ENCODE measurements at regions not wholly inside any gene's neighbourhood (a gene's known extent, or its start where the extent isn't known, plus 50 kb on each side); places are given as distances from the start of the nearest gene placed in this dataset.

- ChIA-PET CTCF (interaction anchor here (0.6 kb wide), 1 partner anchor 172 kb away, joined by 3 read pairs; no protein-coding TSS in a partner anchor), POLR2A (ENCODE audit: low non-redundant PET) (no interaction called here)
- peak overlapping the region; percentile 74 for H3K27ac ChIP-seq
- TF ChIP-seq, protein P1, sequence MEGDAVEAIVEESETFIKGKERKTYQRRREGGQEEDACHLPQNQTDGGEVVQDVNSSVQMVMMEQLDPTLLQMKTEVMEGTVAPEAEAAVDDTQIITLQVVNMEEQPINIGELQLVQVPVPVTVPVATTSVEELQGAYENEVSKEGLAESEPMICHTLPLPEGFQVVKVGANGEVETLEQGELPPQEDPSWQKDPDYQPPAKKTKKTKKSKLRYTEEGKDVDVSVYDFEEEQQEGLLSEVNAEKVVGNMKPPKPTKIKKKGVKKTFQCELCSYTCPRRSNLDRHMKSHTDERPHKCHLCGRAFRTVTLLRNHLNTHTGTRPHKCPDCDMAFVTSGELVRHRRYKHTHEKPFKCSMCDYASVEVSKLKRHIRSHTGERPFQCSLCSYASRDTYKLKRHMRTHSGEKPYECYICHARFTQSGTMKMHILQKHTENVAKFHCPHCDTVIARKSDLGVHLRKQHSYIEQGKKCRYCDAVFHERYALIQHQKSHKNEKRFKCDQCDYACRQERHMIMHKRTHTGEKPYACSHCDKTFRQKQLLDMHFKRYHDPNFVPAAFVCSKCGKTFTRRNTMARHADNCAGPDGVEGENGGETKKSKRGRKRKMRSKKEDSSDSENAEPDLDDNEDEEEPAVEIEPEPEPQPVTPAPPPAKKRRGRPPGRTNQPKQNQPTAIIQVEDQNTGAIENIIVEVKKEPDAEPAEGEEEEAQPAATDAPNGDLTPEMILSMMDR (conservative IDR thresholded peaks at IDR 0.05; ENCODE audit: low read depth) = no peak
- DNase-seq (ENCODE audit: low spot score) = no peak
These were observed 653.1 kb upstream of the KLF4 start for GRCh38 chr9:108142504-108143201.

- H3K27ac ChIP-seq = peak overlapping the region; percentile 74
- ChIA-PET CTCF (interaction anchor here (0.7 kb wide), 1 partner anchor 502 kb away, joined by 3 read pairs; no protein-coding TSS in a partner anchor), POLR2A (ENCODE audit: low non-redundant PET) (no interaction called here)
- TF ChIP-seq, protein P1 (conservative IDR thresholded peaks at IDR 0.05; ENCODE audit: low read depth) = no peak
- no peak for DNase-seq (ENCODE audit: low spot score)
These were observed 652.6 kb upstream of the KLF4 start for GRCh38 chr9:108142142-108142503.

DNA sequence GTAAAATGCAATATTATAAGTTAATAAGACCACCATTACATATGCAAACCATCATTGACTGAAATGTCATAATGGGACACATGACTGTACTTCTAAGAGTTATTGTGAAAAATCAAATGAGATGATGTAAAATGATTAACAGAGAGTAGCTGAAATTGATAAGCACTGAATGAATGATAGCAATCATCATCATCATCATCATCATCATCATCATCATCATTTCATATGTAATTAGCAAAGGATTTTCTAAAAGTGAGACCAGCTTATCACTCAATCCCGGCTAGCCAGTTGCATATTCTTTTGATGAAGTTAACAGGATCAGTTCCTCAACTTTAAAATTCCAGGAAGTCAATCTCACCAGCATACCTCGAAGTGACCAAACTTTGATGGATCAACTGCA is 650.3 kb upstream of the KLF4 start:
- TF ChIP-seq, protein P1 (conservative IDR thresholded peaks at IDR 0.05; ENCODE audit: low read depth) = no peak
- H3K27ac ChIP-seq = no peak overlapping the region
- ChIA-PET CTCF (no interaction called here), POLR2A (ENCODE audit: low non-redundant PET) (no interaction called here)
- DNase-seq (ENCODE audit: low spot score) = no peak

GRCh38 chr9:108138516-108138915 is 648.9 kb upstream of the KLF4 start:
- TF ChIP-seq, protein P1 (conservative IDR thresholded peaks at IDR 0.05; ENCODE audit: low read depth) = no peak
- DNase-seq (ENCODE audit: low spot score) = no peak
- CTCF ChIA-PET = no interaction called here
- no peak overlapping the region for H3K27ac ChIP-seq
- POLR2A ChIA-PET (ENCODE audit: low non-redundant PET) = no interaction called here

DNA sequence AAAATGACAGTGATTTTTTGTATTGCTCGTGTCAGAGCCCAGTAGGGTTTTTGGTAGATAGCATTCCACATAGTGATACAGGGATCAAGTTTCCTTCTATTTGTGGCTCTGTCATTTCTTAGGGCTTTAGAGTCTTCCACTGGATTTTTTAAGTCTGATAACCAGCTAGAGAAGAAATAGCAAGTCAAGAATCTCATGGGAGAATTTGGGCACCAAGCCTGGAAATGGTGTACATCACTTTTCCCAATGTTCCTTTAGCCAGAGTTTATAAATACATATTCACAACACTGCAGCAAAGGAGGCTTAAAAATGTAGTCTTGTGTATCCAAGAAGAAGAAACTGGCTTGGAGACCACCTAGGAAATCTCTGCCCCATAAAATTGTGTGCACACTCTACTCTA is 647.1 kb upstream of the KLF4 start:
- no peak for DNase-seq (ENCODE audit: low spot score)
- H3K27ac ChIP-seq = no peak overlapping the region
- CTCF ChIA-PET = no interaction called here
- POLR2A ChIA-PET (ENCODE audit: low non-redundant PET) = no interaction called here
- TF ChIP-seq, protein P1 (conservative IDR thresholded peaks at IDR 0.05; ENCODE audit: low read depth) = no peak

- ChIA-PET CTCF (interaction anchor here (0.6 kb wide), 1 partner anchor 559 kb away, joined by 3 read pairs; no protein-coding TSS in a partner anchor), POLR2A (ENCODE audit: low non-redundant PET) (no interaction called here)
- H3K27ac ChIP-seq = no peak overlapping the region
- TF ChIP-seq, protein P1 (conservative IDR thresholded peaks at IDR 0.05; ENCODE audit: low read depth) = no peak
- no peak for DNase-seq (ENCODE audit: low spot score)
These were observed 645.0 kb upstream of the KLF4 start for GRCh38 chr9:108134486-108135128.
